Esophagus muscularis mucosa (tissue), 3 donors: ENCODE measurements at regions not wholly inside any gene's neighbourhood (a gene's known extent, or its start where the extent isn't known, plus 50 kb on each side); places are given as distances from the start of the nearest gene placed in this dataset.

ENCODE experiments used
- CTCF ChIP-seq, 3 experiments: fragments of 200-600 bp in 2 of 3; fragments of 450-650 bp in 1 of 3; sonication (generic) in 2 of 3; IDR thresholded peaks; one replicate each; pipeline ENCODE4 v1.5.1; 2017 to 2019; ENCODE audit warnings: antibody characterized with exemption in 3 of 3, mild to moderate bottlenecking in 2 of 3, moderate library complexity in 1 of 3
- POLR2A ChIP-seq: fragments of 450-650 bp; IDR thresholded peaks from one replicate; pipeline ENCODE4 v1.6.1; 2017; ENCODE audit warnings: antibody characterized with exemption, moderate library complexity, mild to moderate bottlenecking, low read depth

DNA sequence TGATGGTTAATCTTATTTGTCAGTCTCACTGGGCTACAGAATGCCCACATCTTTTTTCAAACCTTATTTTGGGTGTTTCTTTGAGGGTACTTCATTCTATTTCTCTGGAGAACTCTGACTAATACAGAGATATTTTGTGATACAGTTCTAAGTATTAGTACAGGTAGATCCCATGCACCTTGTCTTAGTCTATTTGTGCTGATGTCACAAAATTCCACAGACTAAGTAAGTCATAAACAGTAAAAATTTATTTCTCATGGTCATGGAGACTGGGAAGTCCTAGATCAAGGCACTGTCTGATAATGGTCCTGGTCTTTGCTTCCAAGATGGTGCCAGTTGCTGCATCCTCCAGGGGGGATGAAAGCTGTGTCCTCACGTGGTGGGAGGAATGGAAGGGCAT is 68.6 kb upstream of the EPHA4 start:
- no peak for TF ChIP-seq POLR2A
- TF ChIP-seq CTCF (IDR thresholded peaks at IDR 0.05): no peak
